ENCODE measurements at regions not wholly inside any gene's neighbourhood (a gene's known extent, or its start where the extent isn't known, plus 50 kb on each side); places are given as distances from the start of the nearest gene placed in this dataset.

DNA sequence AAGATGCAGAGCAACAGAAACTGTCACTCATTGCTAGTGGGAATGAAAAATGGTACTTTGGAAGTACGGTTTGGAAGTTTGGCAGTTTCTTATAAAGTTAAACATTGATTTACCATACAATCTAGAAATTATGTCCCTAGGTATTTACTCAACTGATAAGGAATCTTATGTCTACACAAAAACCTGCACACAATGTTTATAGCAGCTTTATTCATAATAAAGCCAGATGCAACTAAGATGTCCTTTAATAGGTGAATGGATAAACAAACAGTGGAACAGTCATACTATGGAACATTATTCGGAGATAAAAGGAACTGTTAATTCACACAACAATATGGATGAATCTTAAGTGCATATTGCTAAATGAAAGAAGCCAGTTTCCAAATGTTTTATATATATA is 96.2 kb upstream of the SIRPA start:
- ATAC-seq (no peak), DNase-seq (no peak)
- Mint-ChIP-seq H3K9me3 (ENCODE audit: insufficient read depth) (no peaks in the 10 kb centered on the region), H3K27me3 (ENCODE audit: low read depth) (peaks cover 44% of the 10 kb centered on the region), H3K27ac (no peak overlapping the region), H3K4me1 (ENCODE audit: low read depth) (peaks cover 9% of the 10 kb centered on the region), H3K36me3 (ENCODE audit: low read depth) (no peaks in the 10 kb centered on the region), H3K4me3 (no peak overlapping the region)
- POLR2A ChIA-PET = no interaction called here
- CTCF ChIA-PET = interaction anchor here (1.4 to 2.1 kb wide), 3 partner anchors 18 to 296 kb away, joined by 4 to 11 read pairs (median 5); no protein-coding TSS in a partner anchor

- no peaks in the 10 kb centered on the region for H3K4me1 Mint-ChIP-seq (ENCODE audit: low read depth)
- H3K36me3 Mint-ChIP-seq (ENCODE audit: low read depth) = no peaks in the 10 kb centered on the region
- no peak for ATAC-seq
- no peaks in the 10 kb centered on the region for H3K9me3 Mint-ChIP-seq (ENCODE audit: insufficient read depth)
- no peak for DNase-seq
- no peak overlapping the region for H3K27ac Mint-ChIP-seq
- ChIA-PET POLR2A (no interaction called here), CTCF (interaction anchor here (1.0 to 1.4 kb wide), 2 partner anchors 17 kb away, joined by 5 to 8 read pairs; no protein-coding TSS in a partner anchor)
- H3K4me3 Mint-ChIP-seq = no peak overlapping the region
- H3K27me3 Mint-ChIP-seq (ENCODE audit: low read depth) = peaks cover 33% of the 10 kb centered on the region
Measured at GRCh38 chr20:1793821-1794220, 101.4 kb upstream of the SIRPA start.

DNA sequence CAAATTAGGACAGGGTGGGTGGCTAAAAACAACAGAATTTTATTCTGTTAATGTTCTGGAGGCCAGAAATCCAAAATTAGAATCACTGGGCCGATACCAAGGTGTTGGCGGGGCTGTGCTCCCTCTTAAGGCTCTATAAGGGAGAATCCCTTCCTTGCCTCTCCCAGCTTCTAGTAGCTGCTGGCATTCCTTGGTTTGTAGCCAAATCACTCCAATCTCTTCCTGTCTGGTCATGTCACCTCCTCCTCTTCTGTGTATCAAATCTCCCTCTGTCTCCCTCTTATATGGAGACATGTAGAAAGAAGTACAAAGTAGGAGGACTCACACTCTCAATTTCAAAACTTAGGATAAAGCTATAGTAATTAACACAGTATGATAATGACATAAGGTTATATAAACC is 102.9 kb upstream of the SIRPA start:
- H3K27me3 Mint-ChIP-seq (ENCODE audit: low read depth) = peaks cover 39% of the 10 kb centered on the region
- CTCF ChIA-PET = interaction anchor here (1.5 kb wide), 1 partner anchor 15 kb away, joined by 9 read pairs; no protein-coding TSS in a partner anchor

DNA sequence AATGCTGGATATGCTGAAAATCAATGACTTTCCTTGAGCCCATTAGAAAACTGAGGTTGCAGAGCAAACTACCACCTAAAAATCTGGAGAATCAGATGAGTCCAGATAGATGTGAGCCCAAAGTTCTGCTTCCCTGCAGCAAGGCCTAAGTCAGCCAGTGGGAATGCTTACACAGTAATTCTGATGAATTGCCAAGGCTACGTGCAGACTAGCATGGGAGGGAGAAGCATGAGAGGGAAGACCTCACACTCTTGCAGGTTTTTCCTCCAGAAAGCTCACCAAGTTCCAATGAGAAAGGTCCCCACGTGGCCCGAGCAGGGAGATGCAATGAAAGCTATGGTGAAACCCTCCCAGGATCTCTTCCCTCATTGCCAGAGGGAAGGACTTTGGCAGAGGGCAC is 104.8 kb upstream of the SIRPA start:
- POLR2A ChIA-PET = no interaction called here
- Mint-ChIP-seq H3K4me3 (no peak overlapping the region), H3K9me3 (ENCODE audit: insufficient read depth) (no peaks in the 10 kb centered on the region), H3K36me3 (ENCODE audit: low read depth) (no peaks in the 10 kb centered on the region), H3K27ac (no peak overlapping the region), H3K27me3 (ENCODE audit: low read depth) (peaks cover 50% of the 10 kb centered on the region), H3K4me1 (ENCODE audit: low read depth) (no peaks in the 10 kb centered on the region)
- DNase-seq (no peak), ATAC-seq (no peak)
- CTCF ChIA-PET = interaction anchor here (0.9 kb wide), 1 partner anchor 26 kb away, joined by 5 read pairs; no protein-coding TSS in a partner anchor

More for the DNA sequence above, 102.9 kb upstream of the SIRPA start:
- no peak overlapping the region for H3K4me3 Mint-ChIP-seq
- H3K4me1 Mint-ChIP-seq (ENCODE audit: low read depth) = no peaks in the 10 kb centered on the region
- ATAC-seq (no peak), DNase-seq (no peak)
- no peaks in the 10 kb centered on the region for H3K36me3 Mint-ChIP-seq (ENCODE audit: low read depth)
- H3K9me3 Mint-ChIP-seq (ENCODE audit: insufficient read depth) = no peaks in the 10 kb centered on the region
- H3K27ac Mint-ChIP-seq = no peak overlapping the region
- POLR2A ChIA-PET = no interaction called here

- Mint-ChIP-seq H3K4me1 (ENCODE audit: low read depth) (no peaks in the 10 kb centered on the region), H3K36me3 (ENCODE audit: low read depth) (no peaks in the 10 kb centered on the region), H3K27ac (no peak overlapping the region), H3K27me3 (ENCODE audit: low read depth) (peaks cover 45% of the 10 kb centered on the region), H3K9me3 (ENCODE audit: insufficient read depth) (no peaks in the 10 kb centered on the region), H3K4me3 (no peak overlapping the region)
- ChIA-PET POLR2A (no interaction called here), CTCF (interaction anchor here (0.7 kb wide), 1 partner anchor 11 kb away, joined by 3 read pairs; no protein-coding TSS in a partner anchor)
- DNase-seq (no peak), ATAC-seq (no peak)
Measured at GRCh38 chr20:1788044-1788443, 107.2 kb upstream of the SIRPA start.

DNA sequence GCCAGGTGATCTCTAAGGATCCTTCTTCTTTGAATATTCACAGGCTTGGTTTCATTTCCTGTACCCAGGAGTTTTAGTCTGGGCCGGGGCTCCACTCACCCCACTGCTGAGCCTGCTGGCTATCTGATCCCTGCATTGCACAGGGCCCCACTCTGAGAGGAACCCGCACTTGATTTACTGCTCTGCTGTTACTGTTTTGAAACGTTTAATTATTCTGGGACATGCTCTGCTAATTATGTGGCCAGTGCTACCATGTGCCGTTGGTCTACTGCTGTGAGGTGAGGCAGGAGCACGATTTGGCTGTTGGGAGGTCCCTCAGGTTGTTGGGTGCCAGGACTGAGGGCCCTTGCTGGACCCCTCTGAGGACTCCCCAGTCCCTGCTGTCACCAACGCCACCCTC is 108.7 kb upstream of the SIRPA start:
- Mint-ChIP-seq H3K4me1 (ENCODE audit: low read depth) (no peaks in the 10 kb centered on the region), H3K27ac (no peak overlapping the region), H3K4me3 (no peak overlapping the region), H3K27me3 (ENCODE audit: low read depth) (peaks cover 41% of the 10 kb centered on the region), H3K9me3 (ENCODE audit: insufficient read depth) (no peaks in the 10 kb centered on the region), H3K36me3 (ENCODE audit: low read depth) (no peaks in the 10 kb centered on the region)
- DNase-seq (no peak), ATAC-seq (no peak)
- POLR2A ChIA-PET = no interaction called here
- CTCF ChIA-PET = interaction anchor here (1.0 to 2.7 kb wide), 2 partner anchors 10 to 22 kb away, joined by 3 to 12 read pairs; no protein-coding TSS in a partner anchor

DNA sequence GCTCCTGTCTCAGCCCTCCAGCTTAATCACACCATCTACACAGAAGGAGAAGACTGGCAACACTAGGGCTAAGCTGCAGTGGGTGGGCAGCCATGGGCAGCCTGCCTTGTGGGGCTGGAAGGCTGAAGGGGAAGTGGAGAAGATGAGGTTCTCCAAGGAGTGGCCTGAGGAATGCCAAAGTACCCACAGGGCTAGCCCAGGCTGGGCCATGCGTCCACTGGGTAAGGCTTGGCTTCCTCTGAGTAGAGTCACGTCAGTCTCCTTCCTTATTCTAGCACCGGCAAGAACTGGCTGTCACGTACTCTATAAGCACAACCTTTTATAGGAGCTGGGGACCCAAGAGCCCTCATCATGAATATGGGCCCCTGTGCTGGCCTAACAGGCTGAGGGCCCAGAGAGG is 110.6 kb upstream of the SIRPA start:
- ChIA-PET CTCF (interaction anchor here (1.7 to 1.9 kb wide), 2 partner anchors 18 to 21 kb away, joined by 5 to 6 read pairs; no protein-coding TSS in a partner anchor), POLR2A (no interaction called here)
- no peaks in the 10 kb centered on the region for H3K4me1 Mint-ChIP-seq (ENCODE audit: low read depth)
- H3K27ac Mint-ChIP-seq = no peak overlapping the region
- H3K4me3 Mint-ChIP-seq = no peak overlapping the region
- no peak for ATAC-seq
- H3K27me3 Mint-ChIP-seq (ENCODE audit: low read depth) = peaks cover 36% of the 10 kb centered on the region
- H3K9me3 Mint-ChIP-seq (ENCODE audit: insufficient read depth) = no peaks in the 10 kb centered on the region
- no peaks in the 10 kb centered on the region for H3K36me3 Mint-ChIP-seq (ENCODE audit: low read depth)
- DNase-seq = no peak

GRCh38 chr20:1783245-1783644 is 112.0 kb upstream of the SIRPA start:
- DNase-seq (no peak), ATAC-seq (no peak)
- Mint-ChIP-seq H3K36me3 (ENCODE audit: low read depth) (no peaks in the 10 kb centered on the region), H3K9me3 (ENCODE audit: insufficient read depth) (no peaks in the 10 kb centered on the region), H3K4me3 (no peak overlapping the region), H3K27ac (no peak overlapping the region), H3K27me3 (ENCODE audit: low read depth) (peaks cover 33% of the 10 kb centered on the region), H3K4me1 (ENCODE audit: low read depth) (no peaks in the 10 kb centered on the region)
- POLR2A ChIA-PET = no interaction called here
- CTCF ChIA-PET = no interaction called here

GRCh38 chr20:1782181-1782580 is 113.0 kb upstream of the SIRPA start:
- Mint-ChIP-seq H3K27me3 (ENCODE audit: low read depth) (peaks cover 29% of the 10 kb centered on the region), H3K4me1 (ENCODE audit: low read depth) (peaks cover 4% of the 10 kb centered on the region), H3K9me3 (ENCODE audit: insufficient read depth) (no peaks in the 10 kb centered on the region), H3K27ac (no peak overlapping the region), H3K36me3 (ENCODE audit: low read depth) (no peaks in the 10 kb centered on the region), H3K4me3 (no peak overlapping the region)
- CTCF ChIA-PET = interaction anchor here (1.4 to 3.4 kb wide), 2 partner anchors 273 to 279 kb away, joined by 3 to 19 read pairs; no protein-coding TSS in a partner anchor
- POLR2A ChIA-PET = no interaction called here
- ATAC-seq (no peak), DNase-seq (no peak)

DNA sequence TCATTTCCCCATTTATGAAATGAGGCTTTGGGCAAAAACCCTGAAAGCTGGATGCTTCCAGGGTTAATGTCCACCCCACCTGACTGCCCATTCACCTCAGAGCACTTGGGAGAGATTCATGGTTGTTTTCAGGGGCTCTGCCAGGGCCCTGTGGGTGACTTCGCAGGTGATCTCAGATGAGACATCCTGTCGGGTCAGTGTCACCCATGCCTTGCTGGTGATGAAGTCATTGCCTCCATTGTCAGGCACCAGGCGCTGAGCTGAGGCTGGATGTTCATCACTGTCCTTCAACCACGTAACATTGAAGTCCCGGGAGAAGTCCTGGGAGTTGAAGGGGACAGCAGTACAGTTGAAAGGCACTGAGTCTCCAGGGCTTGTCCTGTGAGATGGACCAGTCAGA is 115.6 kb upstream of the SIRPA start:
- ChIA-PET CTCF (interaction anchor here (0.6 to 3.4 kb wide), 3 partner anchors 45 to 276 kb away, joined by 3 to 19 read pairs (median 3); no protein-coding TSS in a partner anchor), POLR2A (interaction anchor here (0.6 kb wide), 1 partner anchor 79 kb away, joined by 3 read pairs; no protein-coding TSS in a partner anchor)
- ATAC-seq (no peak), DNase-seq (no peak)
- Mint-ChIP-seq H3K27ac (no peak overlapping the region), H3K4me3 (no peak overlapping the region), H3K9me3 (ENCODE audit: insufficient read depth) (no peaks in the 10 kb centered on the region), H3K27me3 (ENCODE audit: low read depth) (peaks cover 15% of the 10 kb centered on the region), H3K4me1 (ENCODE audit: low read depth) (peaks cover 12% of the 10 kb centered on the region), H3K36me3 (ENCODE audit: low read depth) (no peaks in the 10 kb centered on the region)

DNA sequence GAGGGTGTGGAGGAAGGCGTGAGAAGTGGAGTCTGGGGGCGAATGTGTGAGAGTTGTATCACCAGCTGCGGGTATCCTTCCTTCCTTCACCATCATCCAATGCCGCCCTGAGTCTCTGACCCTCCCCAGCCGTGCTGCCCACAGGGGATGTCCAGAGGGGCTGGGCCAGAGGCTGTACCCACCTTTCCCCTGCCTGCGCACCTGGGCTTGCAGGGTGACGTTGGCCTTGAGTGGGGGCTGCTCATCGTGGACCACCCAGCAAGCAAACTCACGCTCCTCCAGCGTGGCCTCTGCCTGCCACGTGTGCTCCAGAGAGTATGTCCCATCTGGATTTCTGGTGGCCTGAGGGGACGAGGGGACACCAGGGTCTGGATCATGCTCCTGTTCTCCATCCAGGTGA is 116.9 kb upstream of the SIRPA start:
- no peak for ATAC-seq
- H3K27ac Mint-ChIP-seq = no peak overlapping the region
- DNase-seq = no peak
- CTCF ChIA-PET = interaction anchor here (2.0 to 3.3 kb wide), 3 partner anchors 10 to 275 kb away, joined by 22 to 59 read pairs (median 23); no protein-coding TSS in a partner anchor
- peaks cover 12% of the 10 kb centered on the region for H3K4me1 Mint-ChIP-seq (ENCODE audit: low read depth)
- POLR2A ChIA-PET = no interaction called here
- H3K36me3 Mint-ChIP-seq (ENCODE audit: low read depth) = no peaks in the 10 kb centered on the region
- no peak overlapping the region for H3K4me3 Mint-ChIP-seq
- H3K27me3 Mint-ChIP-seq (ENCODE audit: low read depth) = peaks cover 13% of the 10 kb centered on the region
- no peaks in the 10 kb centered on the region for H3K9me3 Mint-ChIP-seq (ENCODE audit: insufficient read depth)

- POLR2A ChIA-PET = interaction anchor here (0.6 to 1.3 kb wide), 2 partner anchors 13 to 1592 kb away, joined by 3 to 5 read pairs; no protein-coding TSS in a partner anchor
- Mint-ChIP-seq H3K4me1 (ENCODE audit: low read depth) (peaks cover 12% of the 10 kb centered on the region), H3K36me3 (ENCODE audit: low read depth) (no peaks in the 10 kb centered on the region), H3K4me3 (peak overlapping the region; percentile 77), H3K9me3 (ENCODE audit: insufficient read depth) (no peaks in the 10 kb centered on the region), H3K27ac (no peak overlapping the region), H3K27me3 (ENCODE audit: low read depth) (peaks cover 13% of the 10 kb centered on the region)
- DNase-seq (no peak), ATAC-seq (no peak)
- CTCF ChIA-PET = interaction anchor here (0.6 to 3.3 kb wide), 66 partner anchors 9 to 511 kb away, joined by 3 to 85 read pairs (median 6); partner anchors contain the start of genes NSFL1C, SIRPG and SNPH
Measured at GRCh38 chr20:1777476-1777820, 117.8 kb upstream of the SIRPA start.

All from activated CD8-positive, alpha-beta T cell treated with anti-CD3 and anti-CD28 coated beads, Interleukin-2, amount 10 ng/mL, durations not matched to agents 7 days and 5 days (primary cell).